ENCODE measurements at regions not wholly inside any gene's neighbourhood (a gene's known extent, or its start where the extent isn't known, plus 50 kb on each side); places are given as distances from the start of the nearest gene placed in this dataset.

GRCh38 chr17:52660692-52661091 is 502.2 kb upstream of the CA10 start:
- Histone ChIP-seq H3K9ac (ENCODE audit: low read length) (no peak overlapping the region), H3K9me3 (ENCODE audit: insufficient read depth, low read depth, low read length) (no peaks in the 10 kb centered on the region), H3K4me2 (ENCODE audit: low read length) (no peak overlapping the region), H3K4me3 (ENCODE audit: insufficient read depth, low read depth, low read length) (no peak overlapping the region), H3K79me2 (ENCODE audit: insufficient read depth, low read length) (no peaks in the 10 kb centered on the region), H3K27ac (ENCODE audit: low read depth, low read length) (no peak overlapping the region), H3K36me3 (ENCODE audit: insufficient read depth, low read length) (no peaks in the 10 kb centered on the region), H4K20me1 (ENCODE audit: insufficient read depth, low read length) (no peaks in the 10 kb centered on the region), H3K27me3 (ENCODE audit: insufficient read depth, low read length) (no peaks in the 10 kb centered on the region), H3K4me1 (ENCODE audit: insufficient read depth, low read length) (no peaks in the 10 kb centered on the region), H2AFZ (ENCODE audit: low read depth, low read length) (no peak overlapping the region)
- Mint-ChIP-seq H3K27me3 (ENCODE audit: low read depth, unreplicated experiment) (no peaks in the 10 kb centered on the region), H3K27ac (ENCODE audit: unreplicated experiment) (no peak overlapping the region), H3K36me3 (ENCODE audit: low read depth, unreplicated experiment) (no peaks in the 10 kb centered on the region), H3K4me1 (ENCODE audit: low read depth, unreplicated experiment) (no peaks in the 10 kb centered on the region), H3K4me3 (ENCODE audit: unreplicated experiment) (no peak overlapping the region), H3K9me3 (ENCODE audit: unreplicated experiment) (no peaks in the 10 kb centered on the region)
- no peak for DNase-seq (ENCODE audit: low read depth)
- FAIRE-seq, result no peak
- TF ChIP-seq CTCF (IDR thresholded peaks at IDR 0.05; ENCODE audit: insufficient read depth, low read depth, low read length), result no peak
- TF ChIP-seq EZH2 (IDR thresholded peaks at IDR 0.05; ENCODE audit: insufficient read depth, low read length), result no peak

GRCh38 chr17:52653014-52653413 is 494.5 kb upstream of the CA10 start:
- DNase-seq (ENCODE audit: low read depth) (no peak), FAIRE-seq (no peak)
- Histone ChIP-seq H2AFZ (ENCODE audit: low read depth, low read length) (no peak overlapping the region), H3K4me1 (ENCODE audit: insufficient read depth, low read length) (no peaks in the 10 kb centered on the region), H3K9me3 (ENCODE audit: insufficient read depth, low read depth, low read length) (no peaks in the 10 kb centered on the region), H3K27ac (ENCODE audit: low read depth, low read length) (no peak overlapping the region), H3K79me2 (ENCODE audit: insufficient read depth, low read length) (no peaks in the 10 kb centered on the region), H3K4me2 (ENCODE audit: low read length) (no peak overlapping the region), H3K4me3 (ENCODE audit: insufficient read depth, low read depth, low read length) (no peak overlapping the region), H3K9ac (ENCODE audit: low read length) (no peak overlapping the region), H4K20me1 (ENCODE audit: insufficient read depth, low read length) (no peaks in the 10 kb centered on the region), H3K27me3 (ENCODE audit: insufficient read depth, low read length) (no peaks in the 10 kb centered on the region), H3K36me3 (ENCODE audit: insufficient read depth, low read length) (no peaks in the 10 kb centered on the region)
- Mint-ChIP-seq H3K9me3 (ENCODE audit: unreplicated experiment) (no peaks in the 10 kb centered on the region), H3K36me3 (ENCODE audit: low read depth, unreplicated experiment) (no peaks in the 10 kb centered on the region), H3K27me3 (ENCODE audit: low read depth, unreplicated experiment) (no peaks in the 10 kb centered on the region), H3K4me3 (ENCODE audit: unreplicated experiment) (no peak overlapping the region), H3K4me1 (ENCODE audit: low read depth, unreplicated experiment) (no peaks in the 10 kb centered on the region), H3K27ac (ENCODE audit: unreplicated experiment) (no peak overlapping the region)
- no peak for TF ChIP-seq CTCF (IDR thresholded peaks at IDR 0.05; ENCODE audit: insufficient read depth, low read depth, low read length)
- TF ChIP-seq EZH2 (IDR thresholded peaks at IDR 0.05; ENCODE audit: insufficient read depth, low read length), result no peak

DNA sequence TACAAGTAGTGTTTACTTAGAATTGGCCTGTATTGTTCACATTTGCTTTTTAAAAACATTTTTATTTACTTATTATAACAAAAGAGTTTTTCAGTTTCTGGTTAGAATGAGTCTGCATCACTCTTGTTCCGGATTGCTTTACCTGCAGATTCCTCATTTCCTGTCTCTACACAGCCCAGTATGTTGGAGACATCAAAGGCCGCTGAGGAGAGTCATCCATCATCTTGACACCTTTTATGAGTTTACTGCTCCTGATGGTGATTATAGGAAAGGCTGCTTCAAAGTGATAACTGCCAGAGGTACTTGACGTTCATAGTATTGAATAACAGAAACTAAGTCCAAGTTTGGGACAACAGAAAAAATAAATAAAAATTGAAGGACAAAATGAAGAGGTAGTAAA is 490.5 kb upstream of the CA10 start:
- H3K27ac ChIP-seq (ENCODE audit: low read depth, low read length), result no peak overlapping the region
- no peak for DNase-seq (ENCODE audit: low read depth)
- no peaks in the 10 kb centered on the region for H3K36me3 ChIP-seq (ENCODE audit: insufficient read depth, low read length)
- Mint-ChIP-seq H3K27ac (ENCODE audit: unreplicated experiment) (no peak overlapping the region), H3K27me3 (ENCODE audit: low read depth, unreplicated experiment) (no peaks in the 10 kb centered on the region), H3K36me3 (ENCODE audit: low read depth, unreplicated experiment) (no peaks in the 10 kb centered on the region), H3K4me1 (ENCODE audit: low read depth, unreplicated experiment) (no peaks in the 10 kb centered on the region), H3K4me3 (ENCODE audit: unreplicated experiment) (no peak overlapping the region), H3K9me3 (ENCODE audit: unreplicated experiment) (no peaks in the 10 kb centered on the region)
- no peaks in the 10 kb centered on the region for H3K9me3 ChIP-seq (ENCODE audit: insufficient read depth, low read depth, low read length)
- H3K4me1 ChIP-seq (ENCODE audit: insufficient read depth, low read length), result no peaks in the 10 kb centered on the region
- H4K20me1 ChIP-seq (ENCODE audit: insufficient read depth, low read length), result no peaks in the 10 kb centered on the region
- no peaks in the 10 kb centered on the region for H3K27me3 ChIP-seq (ENCODE audit: insufficient read depth, low read length)
- H3K9ac ChIP-seq (ENCODE audit: low read length), result no peak overlapping the region
- TF ChIP-seq EZH2 (IDR thresholded peaks at IDR 0.05; ENCODE audit: insufficient read depth, low read length), result no peak
- TF ChIP-seq CTCF (IDR thresholded peaks at IDR 0.05; ENCODE audit: insufficient read depth, low read depth, low read length), result no peak
- H3K79me2 ChIP-seq (ENCODE audit: insufficient read depth, low read length), result no peaks in the 10 kb centered on the region
- H2AFZ ChIP-seq (ENCODE audit: low read depth, low read length), result no peak overlapping the region
- no peak overlapping the region for H3K4me3 ChIP-seq (ENCODE audit: insufficient read depth, low read depth, low read length)
- H3K4me2 ChIP-seq (ENCODE audit: low read length), result no peak overlapping the region
- no peak for FAIRE-seq

Measured in astrocyte (in vitro differentiated cells and primary cell).